HCT116 (cell line): ENCODE measurements at regions not wholly inside any gene's neighbourhood (a gene's known extent, or its start where the extent isn't known, plus 50 kb on each side); places are given as distances from the start of the nearest gene placed in this dataset.
"Not testable (repeated sequence)": the region's sequence is repeated elsewhere in the genome, so short reads cannot be mapped to it uniquely, and the experiment has no call there.

Experiments
- ATAC-seq: fragments of 200-7000 bp; cut with Tn5 transposase; 2 replicates; pipeline ENCODE4 v1.9.1; 2020; ENCODE audit warnings: mild to moderate bottlenecking, moderate library complexity
- BruUV-seq: library from RNA; stranded (reverse); fragments of 400-500 nt; replicated peaks from 2 replicates; lab custom pipeline; 2021; lab: Mats Ljungman, UMichigan
- CTCF ChIA-PET: fragments of 300-600 bp; sonication (Branson Sonifier 250); formaldehyde crosslinking; loops from one replicate; lab custom pipeline; 2021; ENCODE audit warnings: antibody characterized with exemption; lab: Charles Lee
- POLR2A ChIA-PET: fragments of 300-600, 350-600 bp; sonication (Branson Sonifier 250); formaldehyde crosslinking; loops from one replicate; lab custom pipeline; 2021; ENCODE audit warnings: antibody characterized with exemption; lab: Charles Lee
- RAD21 ChIA-PET, 2 experiments: fragments of 300-600 bp; sonication (Branson Sonifier 250); formaldehyde crosslinking; loops; one replicate each; lab custom pipeline; 2023; ENCODE audit warnings: low total read pairs in 2 of 2; ENCODE audit not compliant: uncharacterized antibody in 2 of 2, unreplicated experiment in 2 of 2, low non-redundant PET in 1 of 2; lab: Charles Lee
- DNase-seq: peaks from one replicate; pipeline ENCODE4 v3.0.0-alpha.2; 2010; ENCODE audit warnings: low read depth, low spot score
- H2AFZ ChIP-seq: fragments of 200-600 bp; shearing (Covaris generic), sonication (generic); 2 replicates; pipeline ENCODE4 v1.6.1; 2017; ENCODE audit warnings: low read depth, mixed run types, mixed read lengths, antibody characterized with exemption, low read length; ENCODE audit not compliant: poor library complexity, severe bottlenecking
- H3K27ac ChIP-seq: 2 replicates; pipeline ENCODE4 v1.5.1; 2012; ENCODE audit warnings: low read depth, low read length
- H3K27me3 ChIP-seq: fragments of 200-600 bp; sonication (generic); 2 replicates; pipeline ENCODE4 v1.6.1; 2016; ENCODE audit warnings: mixed run types, low read length, mixed read lengths; ENCODE audit not compliant: insufficient read depth
- H3K36me3 ChIP-seq, 2 experiments: fragments of 200-500 bp in 1 of 2; fragments of 200-600 bp in 1 of 2; sonication (Bioruptor generic) in 1 of 2; sonication (generic) in 1 of 2; 2 replicates each; pipeline versions ENCODE4 v1.5.1 to v1.6.1; 2014 to 2016; ENCODE audit warnings: low read length in 2 of 2, inconsistent platforms in 1 of 2, mixed read lengths in 1 of 2, mixed run types in 1 of 2; ENCODE audit not compliant: insufficient read depth in 2 of 2, control insufficient read depth in 1 of 2
- H3K4me1 ChIP-seq, 2 experiments: fragments of 200-600 bp in 1 of 2; sonication (generic) in 1 of 2; 2 replicates each; pipeline versions ENCODE4 v1.5.1 to v1.6.1; 2012 to 2017; ENCODE audit warnings: low read length in 2 of 2, inconsistent platforms in 1 of 2, mild to moderate bottlenecking in 1 of 2, mixed read lengths in 1 of 2, mixed run types in 1 of 2, moderate library complexity in 1 of 2; ENCODE audit not compliant: insufficient read depth in 2 of 2, control insufficient read depth in 1 of 2
- H3K4me2 ChIP-seq: fragments of 200-600 bp; sonication (generic); 2 replicates; pipeline ENCODE4 v1.6.1; 2017; ENCODE audit warnings: mixed run types, low read length, mixed read lengths
- H3K4me3 ChIP-seq, 2 experiments: fragments of 200-600 bp in 1 of 2; sonication (generic) in 1 of 2; replicated peaks in 1 of 2; 2 replicates each; pipeline ENCODE4 v1.5.1; 2011 to 2016; ENCODE audit warnings: low read length in 2 of 2, control low read depth in 1 of 2, low read depth in 1 of 2, mild to moderate bottlenecking in 1 of 2, mixed read lengths in 1 of 2, mixed run types in 1 of 2
- H3K79me2 ChIP-seq: fragments of 200-600 bp; sonication (generic); 2 replicates; pipeline ENCODE4 v1.6.1; 2017; ENCODE audit warnings: mild to moderate bottlenecking, mixed run types, low read length, moderate library complexity, mixed read lengths; ENCODE audit not compliant: insufficient read depth
- H3K9ac ChIP-seq: fragments of 200-600 bp; sonication (generic); 2 replicates; pipeline ENCODE4 v1.6.1; 2016; ENCODE audit warnings: low read length, mixed read lengths
- H3K9me2 ChIP-seq: fragments of 200-600 bp; sonication (generic), shearing (Covaris generic); 2 replicates; pipeline ENCODE4 v1.6.1; 2017; ENCODE audit warnings: mixed run types, mild to moderate bottlenecking, moderate library complexity; ENCODE audit not compliant: insufficient read depth
- H3K9me3 ChIP-seq, 2 experiments: fragments of 200-500 bp in 1 of 2; fragments of 200-600 bp in 1 of 2; sonication (Bioruptor generic) in 1 of 2; sonication (generic) in 1 of 2; 2 replicates each; pipeline ENCODE4 v1.6.1; 2014 to 2017; ENCODE audit warnings: low read length in 2 of 2, mixed read lengths in 2 of 2, inconsistent platforms in 1 of 2, low read depth in 1 of 2, mild to moderate bottlenecking in 1 of 2, mixed run types in 1 of 2, moderate library complexity in 1 of 2; ENCODE audit not compliant: control insufficient read depth in 1 of 2, insufficient read depth in 1 of 2
- H4K20me1 ChIP-seq: fragments of 200-600 bp; sonication (generic), shearing (Covaris generic); 2 replicates; pipeline ENCODE4 v1.6.1; 2017; ENCODE audit warnings: mixed run types, mild to moderate bottlenecking, moderate library complexity; ENCODE audit not compliant: insufficient read depth
- ATF3 ChIP-seq: IDR thresholded peaks from 2 replicates; pipeline ENCODE4 v1.6.1; 2012
- CBX3 ChIP-seq: IDR thresholded peaks from 2 replicates; pipeline ENCODE4 v1.6.1; 2012; ENCODE audit warnings: low read depth
- EGR1 ChIP-seq: IDR thresholded peaks from 2 replicates; pipeline ENCODE4 v1.6.1; 2012; ENCODE audit warnings: low read depth
- ELF1 ChIP-seq: IDR thresholded peaks from 2 replicates; pipeline ENCODE4 v1.6.1; 2012; ENCODE audit warnings: low read depth, borderline replicate concordance
- EZH2phosphoT487 ChIP-seq: fragments of 200-600 bp; IDR thresholded peaks from 2 replicates; pipeline ENCODE4 v1.6.1; 2018; ENCODE audit warnings: antibody characterized with exemption, borderline replicate concordance
- MAX ChIP-seq: IDR thresholded peaks from 2 replicates; pipeline ENCODE4 v1.6.1; 2012
- POLR2A ChIP-seq: IDR thresholded peaks from 2 replicates; pipeline ENCODE4 v1.7.0; 2011; ENCODE audit warnings: borderline replicate concordance; ENCODE audit not compliant: insufficient read depth, insufficient read length; ENCODE audit errors: extremely low read depth
- POLR2AphosphoS5 ChIP-seq: IDR thresholded peaks from 2 replicates; pipeline ENCODE4 v1.6.1; 2011; ENCODE audit warnings: mild to moderate bottlenecking, low read depth, low read length, moderate library complexity
- RAD21 ChIP-seq: IDR thresholded peaks from 2 replicates; pipeline ENCODE4 v1.6.1; 2012; ENCODE audit warnings: low read depth, mild to moderate bottlenecking
- SRF ChIP-seq: IDR thresholded peaks from 2 replicates; pipeline ENCODE4 v1.6.1; 2012; ENCODE audit warnings: low read depth
- YY1 ChIP-seq: IDR thresholded peaks from 2 replicates; pipeline ENCODE4 v1.6.1; 2011; ENCODE audit warnings: low read length, low read depth, moderate library complexity, mild to moderate bottlenecking; ENCODE audit not compliant: insufficient replicate concordance; ENCODE audit errors: extremely low read depth
- ZFX ChIP-seq: fragments of 450-650 bp; IDR thresholded peaks from 2 replicates; pipeline ENCODE4 v1.6.1; 2017
- ZNF274 ChIP-seq: fragments of 200-500 bp; sonication (Bioruptor generic); IDR thresholded peaks from 2 replicates; pipeline ENCODE4 v1.6.1; 2014; ENCODE audit warnings: mild to moderate bottlenecking, low read depth, low read length, inconsistent platforms
- intact Hi-C: fragments of 100-400 bp; cut with micrococcal nuclease; formaldehyde crosslinking; loops from 2 replicates; pipeline ENCODE4 v1.10.0; 2022

- TF ChIP-seq ZNF274: no peak
- TF ChIP-seq SRF: no peak
- no peak for TF ChIP-seq EGR1
- no peak for TF ChIP-seq CBX3
- TF ChIP-seq MAX: no peak
- TF ChIP-seq ATF3: no peak
- TF ChIP-seq POLR2A: no peak
- no peak for TF ChIP-seq POLR2AphosphoS5
- no peak for TF ChIP-seq EZH2phosphoT487
Measured at GRCh38 chr3:178205740-178206139, 330.5 kb upstream of the KCNMB2 start (continued).

- ChIA-PET CTCF (no interaction called here), RAD21 (no interaction called here)
- BruUV-seq: no TSS peak
- Histone ChIP-seq H3K79me2 (no peaks in the 10 kb centered on the region), H3K27me3 (no peaks in the 10 kb centered on the region), H4K20me1 (no peaks in the 10 kb centered on the region), H3K9me3 (no peaks in the 10 kb centered on the region), H3K4me2 (no peak overlapping the region), H3K36me3 (no peaks in the 10 kb centered on the region), H3K9me2 (no peaks in the 10 kb centered on the region)
- intact Hi-C loops: no loop called here
- ATAC-seq: no peak
- TF ChIP-seq ZFX (no peak), ELF1 (no peak), YY1 (no peak), POLR2A (no peak), MAX (no peak), EZH2phosphoT487 (no peak), ATF3 (no peak), RAD21 (no peak)
- TF ChIP-seq, all 23 proteins: peak for 0
- no peak overlapping the region for H2AFZ ChIP-seq
- no peaks in the 10 kb centered on the region for H3K4me1 ChIP-seq
- no peak overlapping the region for H3K9ac ChIP-seq
- no peak overlapping the region for H3K27ac ChIP-seq
- DNase-seq: no peak
- POLR2A ChIA-PET: no interaction called here
- no peak overlapping the region for H3K4me3 ChIP-seq
Measured at GRCh38 chr3:178206521-178206920, 329.7 kb upstream of the KCNMB2 start.

- H3K4me2 ChIP-seq, H3K79me2 ChIP-seq, H3K9me3 ChIP-seq, H3K9me2 ChIP-seq, H3K36me3 ChIP-seq, intact Hi-C loops, DNase-seq, ATAC-seq, H3K4me1 ChIP-seq, H2AFZ ChIP-seq, H4K20me1 ChIP-seq, BruUV-seq, CTCF ChIA-PET, RAD21 ChIA-PET, H3K27me3 ChIP-seq, POLR2A ChIA-PET, H3K4me3 ChIP-seq, H3K9ac ChIP-seq, H3K27ac ChIP-seq: not testable (repeated sequence)
Measured at GRCh38 chr3:178207161-178207560, 329.1 kb upstream of the KCNMB2 start.

GRCh38 chr3:178207627-178208026 lies 328.6 kb upstream of the KCNMB2 start:
- BruUV-seq: not testable (repeated sequence)

More at GRCh38 chr3:178207627-178208026, 328.6 kb upstream of the KCNMB2 start:
- H3K27ac ChIP-seq, CTCF ChIA-PET, H3K9me3 ChIP-seq, H3K9me2 ChIP-seq, POLR2A ChIA-PET, H3K4me3 ChIP-seq, H3K9ac ChIP-seq, H3K4me1 ChIP-seq, H4K20me1 ChIP-seq, RAD21 ChIA-PET, H3K79me2 ChIP-seq, H2AFZ ChIP-seq, DNase-seq, ATAC-seq, H3K36me3 ChIP-seq, H3K4me2 ChIP-seq, intact Hi-C loops, H3K27me3 ChIP-seq: not testable (repeated sequence)
